GM21576 (cell line): ENCODE measurements at regions not wholly inside any gene's neighbourhood (a gene's known extent, or its start where the extent isn't known, plus 50 kb on each side); places are given as distances from the start of the nearest gene placed in this dataset.

ENCODE experiments used
- ATAC-seq: cut with Tn5 transposase; IDR thresholded peaks from one replicate; pipeline ENCODE4 v1.9.1; 2021; ENCODE audit warnings: mild to moderate bottlenecking, moderate library complexity; ENCODE audit not compliant: unreplicated experiment

- ATAC-seq: no peak
These were observed 587.0 kb upstream of the GRAMD2B start for GRCh38 chr5:125836256-125836655.

- ATAC-seq: no peak
These were observed 585.3 kb upstream of the GRAMD2B start for GRCh38 chr5:125837866-125838265.

GRCh38 chr5:125847561-125847960 lies 575.6 kb upstream of the GRAMD2B start:
- no peak for ATAC-seq

GRCh38 chr5:125848751-125849150 lies 574.5 kb upstream of the GRAMD2B start:
- ATAC-seq: no peak

- no peak for ATAC-seq
These were observed 566.3 kb upstream of the GRAMD2B start for GRCh38 chr5:125856949-125857348.

- no peak for ATAC-seq
These were observed 559.6 kb upstream of the GRAMD2B start for GRCh38 chr5:125863579-125863978.

DNA sequence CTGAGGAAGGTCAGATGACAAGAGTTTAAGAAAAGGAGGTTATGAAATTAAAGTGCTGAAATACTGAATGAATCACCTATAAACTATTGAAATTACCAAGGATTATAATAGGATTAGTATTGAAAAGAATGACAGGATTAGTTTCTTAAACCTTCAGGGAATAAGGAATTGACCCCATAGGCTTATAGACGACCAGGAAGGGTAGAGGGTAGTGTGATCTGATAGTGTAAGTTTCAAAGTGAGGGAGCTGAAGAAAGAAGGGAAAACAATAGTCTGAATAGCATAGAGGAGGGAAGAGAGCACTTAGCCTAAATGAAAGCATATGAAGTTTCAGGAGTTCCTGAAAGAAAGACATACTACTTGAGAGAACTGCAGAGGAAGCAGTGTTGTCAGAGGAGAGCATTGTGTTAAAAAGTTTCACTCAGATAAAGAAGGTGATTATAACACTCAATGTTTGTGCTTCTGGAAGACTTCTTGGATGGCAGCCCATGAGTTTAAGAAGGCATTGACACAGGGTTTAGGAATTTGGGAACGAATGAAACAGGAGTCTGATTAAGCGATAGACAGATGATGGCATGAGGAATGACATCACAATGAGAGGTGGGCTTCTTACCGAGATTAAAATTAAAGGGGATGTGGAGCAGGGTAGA lies 557.9 kb upstream of the GRAMD2B start:
- ATAC-seq: no peak

DNA sequence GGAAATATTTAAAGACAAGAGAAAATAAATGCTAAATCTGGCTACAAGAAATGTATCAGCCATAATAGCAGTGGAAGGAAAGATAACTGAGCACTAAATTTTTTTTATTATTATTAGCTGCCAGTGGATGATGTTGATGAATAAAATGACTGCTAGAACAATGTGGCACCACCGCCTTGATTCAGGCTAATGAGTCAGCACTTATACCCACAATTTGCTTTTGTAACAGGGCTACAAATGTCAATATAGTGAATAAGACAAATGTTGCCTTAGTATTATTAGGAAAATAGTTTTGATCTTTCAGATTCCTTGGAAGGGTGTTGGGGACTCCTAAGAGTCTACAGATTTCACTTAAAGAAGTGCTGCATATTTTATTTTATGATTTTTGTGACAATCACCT lies 555.2 kb upstream of the GRAMD2B start:
- ATAC-seq: no peak

DNA sequence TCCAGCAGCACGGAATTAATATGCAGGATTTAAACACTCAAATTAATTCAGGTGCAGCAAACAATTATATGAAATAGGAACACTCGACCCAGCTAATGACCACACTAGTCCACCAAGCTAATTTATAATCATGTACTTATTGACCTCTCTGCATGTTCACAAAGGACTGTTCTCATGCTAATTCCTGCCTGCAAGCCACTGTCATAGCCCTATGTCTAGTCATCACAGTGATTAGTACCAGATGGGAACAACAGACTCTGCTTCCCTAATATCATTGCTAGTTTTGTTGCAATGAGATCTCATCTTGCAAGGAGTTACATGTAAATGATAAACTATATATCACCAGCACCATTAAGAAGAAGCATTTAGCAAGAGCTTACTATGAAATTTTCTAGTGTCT lies 553.0 kb upstream of the GRAMD2B start:
- no peak for ATAC-seq

GRCh38 chr5:125874057-125874456 lies 549.2 kb upstream of the GRAMD2B start:
- ATAC-seq: no peak

- no peak for ATAC-seq
These were observed 548.5 kb upstream of the GRAMD2B start for GRCh38 chr5:125874717-125875116.

- ATAC-seq: no peak
These were observed 546.0 kb upstream of the GRAMD2B start for GRCh38 chr5:125877248-125877647.

- ATAC-seq: no peak
These were observed 541.1 kb upstream of the GRAMD2B start for GRCh38 chr5:125882061-125882460.

GRCh38 chr5:125883223-125883622 lies 540.0 kb upstream of the GRAMD2B start:
- no peak for ATAC-seq

- ATAC-seq: no peak
These were observed 534.9 kb upstream of the GRAMD2B start for GRCh38 chr5:125888358-125888757.

DNA sequence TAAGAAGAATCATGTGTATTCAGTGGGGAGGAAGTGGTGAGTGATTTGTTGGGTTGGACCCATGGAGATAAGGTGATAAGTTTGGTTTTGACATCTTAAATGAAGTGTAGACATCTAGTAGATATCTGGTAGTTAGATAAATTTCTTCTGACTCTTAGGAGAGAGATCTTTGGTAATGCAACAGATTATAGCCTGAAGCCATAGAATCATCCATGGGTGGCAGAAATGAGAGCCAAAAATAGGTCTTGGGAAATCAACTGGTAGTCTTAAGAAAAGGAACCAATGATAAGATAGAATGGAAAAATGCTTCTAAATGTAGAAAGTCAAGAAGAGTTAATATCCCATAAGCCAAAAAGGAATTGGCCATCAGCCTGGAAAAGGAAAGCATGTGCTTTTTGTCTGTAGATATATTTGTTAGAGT lies 532.7 kb upstream of the GRAMD2B start:
- ATAC-seq: no peak

DNA sequence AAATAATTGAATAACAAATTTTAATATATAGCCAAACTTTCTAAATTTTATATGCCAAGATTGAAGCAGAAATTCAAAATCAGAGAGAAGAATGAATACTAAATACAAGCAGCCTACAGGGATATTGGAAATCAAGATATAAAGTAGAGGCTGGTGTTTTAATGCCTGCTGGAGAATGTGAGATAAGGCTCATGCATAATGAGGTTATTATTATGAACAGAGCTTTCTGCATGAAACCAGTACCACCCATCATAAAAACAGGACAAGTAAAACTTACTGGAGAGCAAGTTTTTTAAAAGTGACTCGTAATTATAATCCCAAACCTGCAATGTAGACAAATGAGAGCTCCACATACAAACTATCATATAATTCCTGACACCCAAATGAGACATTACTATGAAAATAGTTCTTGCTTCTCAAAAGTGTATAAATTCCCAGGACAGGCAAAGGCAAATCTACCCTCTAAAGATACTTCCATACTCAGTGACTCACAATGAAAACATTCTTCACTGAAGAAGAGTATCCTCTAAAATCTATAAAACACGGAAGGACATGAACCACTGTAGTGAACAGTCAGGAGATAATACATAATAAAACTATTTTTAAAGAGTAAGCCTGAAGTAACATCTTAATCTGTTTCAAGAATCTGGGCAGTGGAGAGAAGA lies 532.0 kb upstream of the GRAMD2B start:
- ATAC-seq: no peak

GRCh38 chr5:125894383-125894782 lies 528.8 kb upstream of the GRAMD2B start:
- no peak for ATAC-seq

DNA sequence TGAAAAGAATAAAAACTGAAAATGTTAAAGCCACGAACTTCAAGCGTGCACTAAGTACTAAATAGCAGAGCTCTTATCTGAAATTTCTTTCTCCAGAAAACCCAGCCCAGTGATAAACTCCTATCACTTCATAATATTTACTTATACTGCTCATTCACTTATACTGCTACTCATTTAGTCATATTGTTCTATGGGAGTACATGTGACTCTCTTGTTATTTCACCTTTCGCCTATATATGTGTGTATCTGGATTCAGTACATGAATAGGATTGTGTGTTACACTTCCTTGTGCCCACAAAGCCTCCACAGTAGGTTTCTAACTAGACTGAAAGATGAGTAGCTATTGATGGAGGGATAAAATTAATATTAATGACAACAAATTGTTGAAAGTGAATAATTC lies 526.8 kb upstream of the GRAMD2B start:
- ATAC-seq: no peak

GRCh38 chr5:125897089-125897488 lies 526.1 kb upstream of the GRAMD2B start:
- no peak for ATAC-seq

DNA sequence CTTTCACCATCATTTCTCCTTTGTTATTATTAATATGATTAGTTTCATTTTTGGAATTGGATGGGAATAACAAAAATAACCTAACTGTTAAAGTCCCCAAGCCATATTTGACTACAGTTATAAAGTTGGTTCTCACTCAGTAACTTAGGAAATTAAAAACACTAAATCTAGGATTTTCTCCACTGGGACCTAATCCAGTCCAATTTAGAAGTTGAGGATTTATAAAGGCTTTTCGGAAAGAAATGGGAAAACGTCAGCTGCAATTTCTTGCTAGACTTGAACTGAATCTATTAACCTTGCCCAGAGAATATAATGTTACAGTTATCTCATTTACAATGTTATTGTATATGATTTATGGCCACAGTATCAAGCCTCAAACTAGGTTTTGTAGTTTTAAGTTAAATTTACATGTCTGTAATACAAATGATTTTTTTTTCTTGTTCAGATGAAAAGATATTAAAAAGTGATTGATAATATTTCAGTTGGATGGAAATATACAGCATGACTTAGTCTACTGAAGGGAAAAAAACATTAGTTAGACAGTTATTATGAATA lies 524.3 kb upstream of the GRAMD2B start:
- ATAC-seq: no peak

DNA sequence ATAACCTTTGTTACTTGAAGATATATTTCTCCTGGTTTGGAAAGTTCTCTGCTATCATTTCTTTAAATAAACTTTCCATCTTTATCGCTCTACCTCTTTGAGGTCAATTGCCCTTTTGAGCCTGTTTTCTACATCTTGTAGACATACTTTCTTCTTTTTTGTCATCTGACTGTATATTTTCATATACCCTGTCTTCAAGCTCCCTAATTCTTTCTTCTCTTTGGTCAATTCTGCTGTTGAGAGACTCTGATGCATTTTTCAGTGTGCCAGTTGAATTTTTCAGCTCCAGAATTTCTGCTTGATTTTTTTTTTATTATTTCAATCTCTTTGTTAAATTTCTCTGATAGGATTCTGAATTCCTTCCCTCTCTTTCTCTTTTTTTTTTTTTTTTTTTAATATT lies 511.2 kb upstream of the GRAMD2B start:
- no peak for ATAC-seq

- no peak for ATAC-seq
These were observed 510.0 kb upstream of the GRAMD2B start for GRCh38 chr5:125913200-125913599.
